ENCODE measurements at regions not wholly inside any gene's neighbourhood (a gene's known extent, or its start where the extent isn't known, plus 50 kb on each side); places are given as distances from the start of the nearest gene placed in this dataset.

DNA sequence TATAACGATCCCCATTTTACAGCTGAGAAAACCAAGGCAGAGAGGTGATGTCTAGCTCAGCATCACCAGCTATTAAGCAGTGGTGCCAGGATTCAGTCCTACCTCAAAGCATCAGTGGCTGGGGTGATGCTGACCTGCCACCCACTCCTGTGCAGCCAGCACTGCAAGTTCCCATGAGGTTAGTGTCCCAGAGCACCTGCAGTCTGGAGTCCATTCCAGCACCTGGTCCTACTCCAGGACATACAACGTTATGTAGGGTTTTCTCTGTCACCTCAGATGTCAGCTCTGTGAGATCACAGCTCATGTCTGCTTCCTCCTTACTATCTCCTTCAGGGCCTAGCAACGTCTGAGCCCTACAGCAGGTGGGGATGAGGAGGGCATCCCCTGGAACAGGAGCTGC is 328.0 kb upstream of the HS6ST1 start:
- TF ChIP-seq, protein P1, sequence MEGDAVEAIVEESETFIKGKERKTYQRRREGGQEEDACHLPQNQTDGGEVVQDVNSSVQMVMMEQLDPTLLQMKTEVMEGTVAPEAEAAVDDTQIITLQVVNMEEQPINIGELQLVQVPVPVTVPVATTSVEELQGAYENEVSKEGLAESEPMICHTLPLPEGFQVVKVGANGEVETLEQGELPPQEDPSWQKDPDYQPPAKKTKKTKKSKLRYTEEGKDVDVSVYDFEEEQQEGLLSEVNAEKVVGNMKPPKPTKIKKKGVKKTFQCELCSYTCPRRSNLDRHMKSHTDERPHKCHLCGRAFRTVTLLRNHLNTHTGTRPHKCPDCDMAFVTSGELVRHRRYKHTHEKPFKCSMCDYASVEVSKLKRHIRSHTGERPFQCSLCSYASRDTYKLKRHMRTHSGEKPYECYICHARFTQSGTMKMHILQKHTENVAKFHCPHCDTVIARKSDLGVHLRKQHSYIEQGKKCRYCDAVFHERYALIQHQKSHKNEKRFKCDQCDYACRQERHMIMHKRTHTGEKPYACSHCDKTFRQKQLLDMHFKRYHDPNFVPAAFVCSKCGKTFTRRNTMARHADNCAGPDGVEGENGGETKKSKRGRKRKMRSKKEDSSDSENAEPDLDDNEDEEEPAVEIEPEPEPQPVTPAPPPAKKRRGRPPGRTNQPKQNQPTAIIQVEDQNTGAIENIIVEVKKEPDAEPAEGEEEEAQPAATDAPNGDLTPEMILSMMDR (IDR thresholded peaks at IDR 0.05): no peak
- TF ChIP-seq POLR2A (IDR thresholded peaks at IDR 0.05) (no peak), EP300 (IDR thresholded peaks at IDR 0.05) (no peak)
